Neural cell (in vitro differentiated cells): ENCODE measurements at regions not wholly inside any gene's neighbourhood (a gene's known extent, or its start where the extent isn't known, plus 50 kb on each side); places are given as distances from the start of the nearest gene placed in this dataset.

ENCODE experiments used
- H2AFZ ChIP-seq: fragments of 200-600, 300-800 bp; sonication (generic), shearing (Covaris generic); 2 replicates; pipeline ENCODE4 v1.6.0; 2014; ENCODE audit warnings: low read depth, mild to moderate bottlenecking, antibody characterized with exemption, low read length, moderate library complexity
- H3F3A ChIP-seq: fragments of 200-600 bp; shearing (Covaris generic); 2 replicates; pipeline ENCODE4 v1.6.1; 2016; ENCODE audit warnings: mild to moderate bottlenecking, moderate library complexity, mixed read lengths, antibody characterized with exemption, low read length; ENCODE audit not compliant: insufficient read depth, poor library complexity, severe bottlenecking
- H3K27ac ChIP-seq: fragments of 200-600, 300-800 bp; sonication (generic), shearing (Covaris generic); 2 replicates; pipeline ENCODE4 v1.5.1; 2014; ENCODE audit warnings: mild to moderate bottlenecking, low read length, moderate library complexity
- H3K27me3 ChIP-seq: fragments of 300-800, 200-600 bp; sonication (generic), shearing (Covaris generic); 2 replicates; pipeline ENCODE4 v1.6.0; 2014; ENCODE audit warnings: mild to moderate bottlenecking, low read depth, low read length, moderate library complexity; ENCODE audit not compliant: insufficient read depth
- H3K36me3 ChIP-seq: fragments of 300-800, 200-600 bp; sonication (generic), shearing (Covaris generic); 2 replicates; pipeline ENCODE4 v1.5.1; 2014; ENCODE audit warnings: mild to moderate bottlenecking, antibody characterized with exemption, low read length, moderate library complexity; ENCODE audit not compliant: insufficient read depth
- H3K4me2 ChIP-seq: fragments of 300-800, 200-600 bp; sonication (generic), shearing (Covaris generic); 2 replicates; pipeline ENCODE4 v1.6.0; 2014; ENCODE audit warnings: mild to moderate bottlenecking, low read length
- H3K4me3 ChIP-seq: fragments of 300-800, 200-600 bp; sonication (generic), shearing (Covaris generic); 2 replicates; pipeline ENCODE4 v1.5.1; 2014; ENCODE audit warnings: mild to moderate bottlenecking, low read length, moderate library complexity
- H3K79me2 ChIP-seq: fragments of 200-600 bp; shearing (Covaris generic); replicated peaks from 2 replicates; pipeline ENCODE4 v1.6.0; 2014; ENCODE audit warnings: mild to moderate bottlenecking, low read length, moderate library complexity; ENCODE audit not compliant: insufficient read depth
- H3K9ac ChIP-seq: fragments of 300-800, 200-600 bp; sonication (generic), shearing (Covaris generic); 2 replicates; pipeline ENCODE4 v1.6.1; 2016; ENCODE audit warnings: mild to moderate bottlenecking, low read length, mixed read lengths
- H3K9me2 ChIP-seq: fragments of 200-600 bp; shearing (Covaris generic); 2 replicates; pipeline ENCODE4 v1.6.1; 2016; ENCODE audit warnings: mild to moderate bottlenecking, low read length, mixed read lengths; ENCODE audit not compliant: insufficient read depth
- H3K9me3 ChIP-seq: fragments of 200-600, 300-800 bp; sonication (generic), shearing (Covaris generic); 2 replicates; pipeline ENCODE4 v1.6.1; 2016; ENCODE audit warnings: mild to moderate bottlenecking, mixed run types, low read length, moderate library complexity, mixed read lengths
- H4K20me1 ChIP-seq: fragments of 200-600 bp; shearing (Covaris generic); 2 replicates; pipeline ENCODE4 v1.6.1; 2016; ENCODE audit warnings: mild to moderate bottlenecking, mixed run types; ENCODE audit not compliant: insufficient read depth
- EP300 ChIP-seq: fragments of 450-650 bp; conservative IDR thresholded peaks from 2 replicates; pipeline ENCODE4 v1.6.1; 2014; ENCODE audit warnings: antibody characterized with exemption, mild to moderate bottlenecking, moderate library complexity; ENCODE audit not compliant: poor library complexity, severe bottlenecking
- EZH2 ChIP-seq: fragments of 200-600, 300-800 bp; shearing (Covaris generic), sonication (generic); IDR thresholded peaks from 2 replicates; pipeline ENCODE4 v1.6.1; 2014; ENCODE audit warnings: antibody characterized with exemption, low read length, borderline replicate concordance, mild to moderate bottlenecking; ENCODE audit not compliant: insufficient read depth, poor library complexity, severe bottlenecking
- MXI1 ChIP-seq: fragments of 450-650 bp; conservative IDR thresholded peaks from 2 replicates; pipeline ENCODE4 v1.6.1; 2014; ENCODE audit warnings: antibody characterized with exemption, mild to moderate bottlenecking; ENCODE audit not compliant: poor library complexity, severe bottlenecking
- POLR2AphosphoS5 ChIP-seq: IDR thresholded peaks from 2 replicates; pipeline ENCODE4 v1.6.1; 2012
- RAD21 ChIP-seq: fragments of 450-650 bp; conservative IDR thresholded peaks from 2 replicates; pipeline ENCODE4 v1.6.1; 2014; ENCODE audit warnings: antibody characterized with exemption, mild to moderate bottlenecking, moderate library complexity
- SMC3 ChIP-seq: fragments of 450-650 bp; conservative IDR thresholded peaks from 2 replicates; pipeline ENCODE4 v1.6.1; 2014; ENCODE audit warnings: antibody characterized with exemption, mild to moderate bottlenecking, moderate library complexity; ENCODE audit not compliant: poor library complexity
- TAF1 ChIP-seq: IDR thresholded peaks from 2 replicates; pipeline ENCODE4 v1.6.1; 2012; ENCODE audit warnings: low read depth
- TF ChIP-seq, protein P1 (sequence below): IDR thresholded peaks from 2 replicates; pipeline ENCODE4 v1.6.1; 2012; ENCODE audit warnings: borderline replicate concordance
- TF ChIP-seq, protein P2 (sequence below): fragments of 450-650 bp; IDR thresholded peaks from 2 replicates; pipeline ENCODE4 v1.5.1; 2014; ENCODE audit warnings: antibody characterized with exemption, mild to moderate bottlenecking, moderate library complexity; ENCODE audit not compliant: poor library complexity, severe bottlenecking

- no peaks in the 10 kb centered on the region for H3F3A ChIP-seq
- TF ChIP-seq, protein P1, sequence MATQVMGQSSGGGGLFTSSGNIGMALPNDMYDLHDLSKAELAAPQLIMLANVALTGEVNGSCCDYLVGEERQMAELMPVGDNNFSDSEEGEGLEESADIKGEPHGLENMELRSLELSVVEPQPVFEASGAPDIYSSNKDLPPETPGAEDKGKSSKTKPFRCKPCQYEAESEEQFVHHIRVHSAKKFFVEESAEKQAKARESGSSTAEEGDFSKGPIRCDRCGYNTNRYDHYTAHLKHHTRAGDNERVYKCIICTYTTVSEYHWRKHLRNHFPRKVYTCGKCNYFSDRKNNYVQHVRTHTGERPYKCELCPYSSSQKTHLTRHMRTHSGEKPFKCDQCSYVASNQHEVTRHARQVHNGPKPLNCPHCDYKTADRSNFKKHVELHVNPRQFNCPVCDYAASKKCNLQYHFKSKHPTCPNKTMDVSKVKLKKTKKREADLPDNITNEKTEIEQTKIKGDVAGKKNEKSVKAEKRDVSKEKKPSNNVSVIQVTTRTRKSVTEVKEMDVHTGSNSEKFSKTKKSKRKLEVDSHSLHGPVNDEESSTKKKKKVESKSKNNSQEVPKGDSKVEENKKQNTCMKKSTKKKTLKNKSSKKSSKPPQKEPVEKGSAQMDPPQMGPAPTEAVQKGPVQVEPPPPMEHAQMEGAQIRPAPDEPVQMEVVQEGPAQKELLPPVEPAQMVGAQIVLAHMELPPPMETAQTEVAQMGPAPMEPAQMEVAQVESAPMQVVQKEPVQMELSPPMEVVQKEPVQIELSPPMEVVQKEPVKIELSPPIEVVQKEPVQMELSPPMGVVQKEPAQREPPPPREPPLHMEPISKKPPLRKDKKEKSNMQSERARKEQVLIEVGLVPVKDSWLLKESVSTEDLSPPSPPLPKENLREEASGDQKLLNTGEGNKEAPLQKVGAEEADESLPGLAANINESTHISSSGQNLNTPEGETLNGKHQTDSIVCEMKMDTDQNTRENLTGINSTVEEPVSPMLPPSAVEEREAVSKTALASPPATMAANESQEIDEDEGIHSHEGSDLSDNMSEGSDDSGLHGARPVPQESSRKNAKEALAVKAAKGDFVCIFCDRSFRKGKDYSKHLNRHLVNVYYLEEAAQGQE, result no peak
- TF ChIP-seq, protein P2, sequence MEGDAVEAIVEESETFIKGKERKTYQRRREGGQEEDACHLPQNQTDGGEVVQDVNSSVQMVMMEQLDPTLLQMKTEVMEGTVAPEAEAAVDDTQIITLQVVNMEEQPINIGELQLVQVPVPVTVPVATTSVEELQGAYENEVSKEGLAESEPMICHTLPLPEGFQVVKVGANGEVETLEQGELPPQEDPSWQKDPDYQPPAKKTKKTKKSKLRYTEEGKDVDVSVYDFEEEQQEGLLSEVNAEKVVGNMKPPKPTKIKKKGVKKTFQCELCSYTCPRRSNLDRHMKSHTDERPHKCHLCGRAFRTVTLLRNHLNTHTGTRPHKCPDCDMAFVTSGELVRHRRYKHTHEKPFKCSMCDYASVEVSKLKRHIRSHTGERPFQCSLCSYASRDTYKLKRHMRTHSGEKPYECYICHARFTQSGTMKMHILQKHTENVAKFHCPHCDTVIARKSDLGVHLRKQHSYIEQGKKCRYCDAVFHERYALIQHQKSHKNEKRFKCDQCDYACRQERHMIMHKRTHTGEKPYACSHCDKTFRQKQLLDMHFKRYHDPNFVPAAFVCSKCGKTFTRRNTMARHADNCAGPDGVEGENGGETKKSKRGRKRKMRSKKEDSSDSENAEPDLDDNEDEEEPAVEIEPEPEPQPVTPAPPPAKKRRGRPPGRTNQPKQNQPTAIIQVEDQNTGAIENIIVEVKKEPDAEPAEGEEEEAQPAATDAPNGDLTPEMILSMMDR, result no peak
- no peak for TF ChIP-seq EP300
- TF ChIP-seq EZH2, result no peak
- no peak for TF ChIP-seq RAD21
- TF ChIP-seq TAF1, result no peak
- H3K27me3 ChIP-seq, result no peaks in the 10 kb centered on the region
- no peaks in the 10 kb centered on the region for H3K9me2 ChIP-seq
- no peak overlapping the region for H3K4me2 ChIP-seq
- no peaks in the 10 kb centered on the region for H3K9me3 ChIP-seq
- H3K27ac ChIP-seq, result no peak overlapping the region
- H3K9ac ChIP-seq, result no peak overlapping the region
- no peak overlapping the region for H2AFZ ChIP-seq
- H3K36me3 ChIP-seq, result no peaks in the 10 kb centered on the region
- no peak overlapping the region for H3K4me3 ChIP-seq
- no peaks in the 10 kb centered on the region for H4K20me1 ChIP-seq
- no peaks in the 10 kb centered on the region for H3K79me2 ChIP-seq
These were observed 125.2 kb upstream of the RET start for GRCh38 chr10:42951486-42952251.

DNA sequence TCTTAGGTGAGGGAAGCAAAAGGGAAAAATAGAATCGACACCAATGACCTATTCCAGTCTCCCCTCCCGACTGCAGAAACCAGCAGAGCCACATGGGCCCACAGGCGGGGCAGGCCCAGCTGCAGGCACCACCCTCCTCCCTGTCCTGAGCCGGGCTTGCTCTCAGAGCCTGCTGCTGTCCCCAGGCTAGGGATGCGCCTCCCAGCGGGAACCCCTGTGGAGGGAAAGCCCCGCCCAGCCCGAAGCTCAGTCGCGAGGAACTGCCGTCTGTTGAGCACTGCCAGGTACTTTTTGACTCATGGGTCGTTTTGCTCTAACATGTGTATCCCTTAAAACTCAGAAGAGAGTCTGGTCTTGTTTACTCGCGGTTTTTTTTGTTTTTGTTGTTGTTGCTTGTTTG, 124.5 kb upstream of the RET start:
- H3K9me3 ChIP-seq, result no peaks in the 10 kb centered on the region
- no peaks in the 10 kb centered on the region for H4K20me1 ChIP-seq
- TF ChIP-seq POLR2AphosphoS5, result no peak
- TF ChIP-seq, protein P2, result no peak
- no peak for TF ChIP-seq EZH2
- TF ChIP-seq TAF1, result no peak
- TF ChIP-seq, protein P1, result no peak
- TF ChIP-seq RAD21, result no peak
- no peak for TF ChIP-seq EP300
- no peak for TF ChIP-seq MXI1
- TF ChIP-seq SMC3, result no peak
- no peak overlapping the region for H2AFZ ChIP-seq
- H3K9me2 ChIP-seq, result no peaks in the 10 kb centered on the region
- no peak overlapping the region for H3K9ac ChIP-seq
- no peak overlapping the region for H3K4me2 ChIP-seq
- H3K79me2 ChIP-seq, result no peaks in the 10 kb centered on the region
- no peak overlapping the region for H3K4me3 ChIP-seq
- H3K27me3 ChIP-seq, result no peaks in the 10 kb centered on the region
- H3K27ac ChIP-seq, result no peak overlapping the region
- H3K36me3 ChIP-seq, result no peaks in the 10 kb centered on the region
- H3F3A ChIP-seq, result no peaks in the 10 kb centered on the region
